B cell (primary cell): ENCODE measurements at regions not wholly inside any gene's neighbourhood (a gene's known extent, or its start where the extent isn't known, plus 50 kb on each side); places are given as distances from the start of the nearest gene placed in this dataset.

Experiments used
- ATAC-seq: fragments of 200-7000 bp; cut with Tn5 transposase; one replicate; pipeline ENCODE4 v1.10.0; 2021; ENCODE audit warnings: low read depth, mild to moderate bottlenecking, moderate number of reproducible peaks, moderate library complexity
- CTCF ChIA-PET: fragments of 350-600 bp; sonication (Branson Sonifier 250); formaldehyde crosslinking; loops from one replicate; lab custom pipeline; 2021; ENCODE audit warnings: antibody characterized with exemption, inconsistent platforms; lab: Charles Lee
- POLR2A ChIA-PET: fragments of 350-600 bp; sonication (Branson Sonifier 250); formaldehyde crosslinking; loops from one replicate; lab custom pipeline; 2021; ENCODE audit warnings: antibody characterized with exemption; lab: Charles Lee
- DNase-seq: peaks from one replicate; pipeline ENCODE4 v3.0.0; 2013
- H2AFZ ChIP-seq: 2 replicates; pipeline ENCODE4 v1.6.1; 2012; ENCODE audit warnings: mild to moderate bottlenecking, low read depth, low read length; ENCODE audit not compliant: insufficient read depth, poor library complexity, severe bottlenecking
- H3K27ac ChIP-seq, 2 donors: 1 replicate in 1 of 2; 2 replicates in 1 of 2; pipeline ENCODE4 v1.5.1; 2012 to 2013; ENCODE audit warnings: low read length in 2 of 2, mild to moderate bottlenecking in 2 of 2, moderate library complexity in 1 of 2
- H3K27me3 ChIP-seq, 4 experiments: fragments of 200-600 bp in 1 of 4; sonication (generic) in 1 of 4; replicated peaks in 1 of 4; 1 replicate in 2 of 4; 2 replicates in 2 of 4; pipeline versions ENCODE4 v1.6.1 to v1.7.0; 2013 to 2016; ENCODE audit warnings: low read length in 3 of 4, mild to moderate bottlenecking in 2 of 4, mixed read lengths in 1 of 4, moderate library complexity in 1 of 4; ENCODE audit not compliant: insufficient read depth in 4 of 4, control insufficient read depth in 3 of 4; ENCODE audit errors: control extremely low read depth in 1 of 4
- H3K36me3 ChIP-seq, 2 experiments: replicated peaks in 1 of 2; 1 replicate in 1 of 2; 2 replicates in 1 of 2; pipeline versions ENCODE4 v1.6.1 to v1.7.1; 2013; ENCODE audit warnings: low read length in 1 of 2; ENCODE audit not compliant: insufficient read depth in 2 of 2, control insufficient read depth in 1 of 2; ENCODE audit errors: control extremely low read depth in 1 of 2, extremely low read depth in 1 of 2
- H3K4me1 ChIP-seq, 2 donors: fragments of 200-600 bp in 1 of 2; sonication (generic) in 1 of 2; 1 replicate in 1 of 2; 2 replicates in 1 of 2; pipeline versions ENCODE4 v1.5.1 to v1.6.1; 2013 to 2017; ENCODE audit warnings: low read length in 2 of 2; ENCODE audit not compliant: control insufficient read depth in 2 of 2, insufficient read depth in 2 of 2
- H3K4me2 ChIP-seq: replicated peaks from 2 replicates; pipeline ENCODE3; 2012; ENCODE audit warnings: mild to moderate bottlenecking, low read depth, low read length; ENCODE audit not compliant: poor library complexity, severe bottlenecking
- H3K4me3 ChIP-seq, 5 experiments: fragments of 200-600 bp in 1 of 5; sonication (generic) in 1 of 5; 1 replicate in 3 of 5; 2 replicates in 2 of 5; pipeline versions ENCODE4 v1.5.1 to v1.7.0; 2011 to 2016; ENCODE audit warnings: low read length in 4 of 5, mild to moderate bottlenecking in 4 of 5, low read depth in 2 of 5, control low read depth in 1 of 5, moderate library complexity in 1 of 5; ENCODE audit not compliant: insufficient read depth in 1 of 5; ENCODE audit errors: control extremely low read depth in 1 of 5, extremely low read depth in 1 of 5
- H3K79me2 ChIP-seq: fragments of 200-600 bp; sonication (generic); one replicate; pipeline ENCODE4 v1.6.0; 2016; ENCODE audit warnings: low read length; ENCODE audit not compliant: control insufficient read depth, insufficient read depth
- H3K9ac ChIP-seq: fragments of 200-600 bp; sonication (generic); 2 replicates; pipeline ENCODE4 v1.6.1; 2017; ENCODE audit warnings: mild to moderate bottlenecking, low read length, moderate library complexity
- H3K9me3 ChIP-seq, 3 donors: one replicate each; pipeline versions ENCODE4 v1.6.1 to v1.7.1; 2013; ENCODE audit warnings: low read length in 2 of 3; ENCODE audit not compliant: control insufficient read depth in 2 of 3, insufficient read depth in 1 of 3; ENCODE audit errors: control extremely low read depth in 1 of 3
- H4K20me1 ChIP-seq: 2 replicates; pipeline ENCODE4 v1.6.0; 2012; ENCODE audit warnings: mild to moderate bottlenecking, low read length; ENCODE audit not compliant: insufficient read depth, control insufficient read depth, poor library complexity, severe bottlenecking
- H3K27ac Mint-ChIP-seq: one replicate; pipeline ENCODE4 v1.8.0; 2021; ENCODE audit warnings: mixed read lengths
- H3K27me3 Mint-ChIP-seq: one replicate; pipeline ENCODE4 v1.8.0; 2021; ENCODE audit warnings: mixed read lengths
- H3K4me1 Mint-ChIP-seq: one replicate; pipeline ENCODE4 v1.8.0; 2021; ENCODE audit warnings: mixed read lengths
- H3K4me3 Mint-ChIP-seq: one replicate; pipeline ENCODE4 v1.8.0; 2021; ENCODE audit warnings: mixed read lengths
- H3K9me3 Mint-ChIP-seq: one replicate; pipeline ENCODE4 v1.8.0; 2022; ENCODE audit warnings: mixed read lengths; ENCODE audit not compliant: insufficient read depth
- CTCF ChIP-seq: fragments of 200-600 bp; IDR thresholded peaks from one replicate; pipeline ENCODE4 v1.8.0; 2022; ENCODE audit warnings: antibody characterized with exemption, mild to moderate bottlenecking
- EZH2 ChIP-seq: IDR thresholded peaks from 2 replicates; pipeline ENCODE4 v1.6.1; 2012; ENCODE audit warnings: borderline replicate concordance, low read depth, mild to moderate bottlenecking, moderate library complexity, low read length; ENCODE audit not compliant: insufficient read depth, poor library complexity, severe bottlenecking
- WGBS: methylation state at CpG from one replicate; pipeline ENCODE4 v1.1.5; 2013; ENCODE audit warnings: missing lambda C conversion rate; ENCODE audit not compliant: insufficient coverage; 5-methylcytosine and 5-hydroxymethylcytosine counted together
- intact Hi-C: fragments of 100-400 bp; cut with micrococcal nuclease; formaldehyde crosslinking; loops from one replicate; pipeline ENCODE4 v1.10.0; 2022

GRCh38 chr18:62663731-62664336 lies 51.5 kb upstream of the PHLPP1 start:
- Mint-ChIP-seq H3K27me3 (no peaks in the 10 kb centered on the region), H3K27ac (no peak overlapping the region), H3K9me3 (no peaks in the 10 kb centered on the region), H3K4me1 (no peaks in the 10 kb centered on the region), H3K4me3 (no peak overlapping the region)
- no peaks in the 10 kb centered on the region for H4K20me1 ChIP-seq
- POLR2A ChIA-PET: no interaction called here
- no peak for DNase-seq
- no peak overlapping the region for H3K4me3 ChIP-seq
- CTCF ChIA-PET: no interaction called here
- no peaks in the 10 kb centered on the region for H3K27me3 ChIP-seq
- intact Hi-C loops: no loop called here
- H3K36me3 ChIP-seq: no peaks in the 10 kb centered on the region
- TF ChIP-seq CTCF (no peak), EZH2 (no peak)
- no peaks in the 10 kb centered on the region for H3K9me3 ChIP-seq
- H3K4me2 ChIP-seq: no peak overlapping the region
- no peak for ATAC-seq
- H3K79me2 ChIP-seq: no peaks in the 10 kb centered on the region
- H3K9ac ChIP-seq: no peak overlapping the region
- 54% methylated on average over 2 of the region's 5 CpGs for WGBS
- H2AFZ ChIP-seq: no peak overlapping the region
- no peak overlapping the region for H3K27ac ChIP-seq
- H3K4me1 ChIP-seq: no peaks in the 10 kb centered on the region

GRCh38 chr18:62664414-62664813 lies 50.9 kb upstream of the PHLPP1 start:
- Mint-ChIP-seq H3K4me3 (no peak overlapping the region), H3K27me3 (no peaks in the 10 kb centered on the region), H3K9me3 (no peaks in the 10 kb centered on the region), H3K4me1 (no peaks in the 10 kb centered on the region), H3K27ac (no peak overlapping the region)
- DNase-seq: no peak
- Histone ChIP-seq H4K20me1 (no peaks in the 10 kb centered on the region), H3K4me2 (no peak overlapping the region), H3K27ac (no peak overlapping the region), H3K36me3 (no peaks in the 10 kb centered on the region), H3K9ac (no peak overlapping the region), H3K9me3 (no peaks in the 10 kb centered on the region), H2AFZ (no peak overlapping the region), H3K79me2 (no peaks in the 10 kb centered on the region), H3K4me1 (no peaks in the 10 kb centered on the region), H3K4me3 (no peak overlapping the region), H3K27me3 (no peaks in the 10 kb centered on the region)
- intact Hi-C loops: no loop called here
- 82% methylated on average over 6 of the region's 6 CpGs for WGBS
- TF ChIP-seq CTCF: no peak
- no peak for TF ChIP-seq EZH2
- CTCF ChIA-PET: no interaction called here
- ATAC-seq: no peak
- POLR2A ChIA-PET: no interaction called here
